H1 (cell line): ENCODE measurements at regions not wholly inside any gene's neighbourhood (a gene's known extent, or its start where the extent isn't known, plus 50 kb on each side); places are given as distances from the start of the nearest gene placed in this dataset.

Source experiments
- HDAC2 ChIP-seq, 2 experiments: fragments of 300-600 bp in 1 of 2; sonication (generic) in 1 of 2; IDR thresholded peaks; 2 replicates each; pipeline ENCODE4 v1.6.1; 2011 to 2012; ENCODE audit warnings: low read depth in 2 of 2, low read length in 2 of 2, mild to moderate bottlenecking in 2 of 2, moderate library complexity in 2 of 2, borderline replicate concordance in 1 of 2, inconsistent platforms in 1 of 2

DNA sequence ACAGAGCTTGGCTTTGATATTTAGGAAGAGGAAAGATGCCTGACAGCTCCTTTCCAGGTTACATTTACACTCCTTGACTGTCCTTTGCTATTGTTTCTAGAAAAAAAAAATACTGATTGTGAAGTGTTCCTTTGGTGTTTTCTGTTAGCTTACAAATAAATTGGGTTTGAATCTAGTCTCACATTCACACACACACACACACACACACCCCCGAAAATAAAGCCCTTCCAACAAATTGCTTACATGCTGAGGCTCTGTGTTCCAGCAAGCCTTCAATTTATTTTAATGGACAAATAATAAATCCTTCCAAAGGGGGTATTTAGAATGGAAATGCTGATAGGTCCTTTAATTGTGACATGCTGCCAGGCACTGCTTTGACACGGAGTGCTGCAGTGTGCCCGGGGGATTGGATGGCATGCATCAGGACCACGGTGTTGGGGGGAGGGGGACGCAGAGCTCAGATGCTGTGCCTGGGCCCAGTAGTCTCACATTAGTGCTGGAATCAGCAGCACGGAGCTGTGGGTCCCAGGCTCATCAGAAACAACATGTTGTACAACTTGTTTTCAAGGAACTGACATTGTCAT is 199.9 kb downstream of the CD83 start (continued):
- no peak for TF ChIP-seq HDAC2 (IDR thresholded peaks at IDR 0.05; ENCODE audit: borderline replicate concordance in 1 of 2, low read depth in 2 of 2, low read length in 2 of 2)
